ENCODE measurements at regions not wholly inside any gene's neighbourhood (a gene's known extent, or its start where the extent isn't known, plus 50 kb on each side); places are given as distances from the start of the nearest gene placed in this dataset.

DNA sequence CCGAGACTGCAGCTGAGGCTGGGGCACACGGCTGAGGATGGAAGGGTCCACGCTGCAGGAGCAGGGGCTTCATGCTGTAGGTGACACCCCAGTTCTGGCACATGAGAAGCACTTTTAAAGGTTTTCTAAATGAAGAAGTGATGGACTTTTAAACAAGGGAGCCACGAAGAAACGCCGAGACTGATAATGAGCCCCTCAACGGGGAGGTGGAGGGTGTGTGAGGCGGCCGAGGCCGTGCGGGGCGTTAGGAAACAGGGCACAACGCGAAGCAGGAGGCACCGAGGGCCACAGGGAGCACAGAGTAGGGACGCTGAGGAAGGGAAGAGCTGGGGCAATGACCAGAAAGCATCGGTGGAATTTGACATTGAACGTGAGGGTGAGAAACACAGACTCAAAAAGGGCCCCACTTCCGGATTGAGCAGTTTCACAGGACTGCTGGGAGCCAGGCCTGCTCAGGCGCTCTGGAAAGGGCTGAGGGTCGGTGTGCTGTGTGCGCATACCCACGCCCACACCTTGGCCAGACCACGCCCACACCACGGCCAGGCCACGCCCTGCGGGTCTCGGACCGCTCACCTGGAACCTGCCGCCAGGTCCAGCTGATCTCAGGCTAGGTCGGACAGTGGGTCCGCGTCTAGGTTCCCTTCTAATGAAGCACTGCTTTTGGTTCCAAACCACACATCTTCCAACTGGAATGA lies 115.7 kb downstream of the GYPC start:
- H3K27me3 Mint-ChIP-seq = no peaks in the 10 kb centered on the region
- H3K4me3 ChIP-seq (ENCODE audit: low read length) = no peak overlapping the region
- H3K4me3 Mint-ChIP-seq = no peak overlapping the region
- H3K9me3 ChIP-seq (ENCODE audit: control insufficient read depth in 1 of 2, insufficient read depth in 1 of 2, low read length in 2 of 2) = no peaks in the 10 kb centered on the region
- no peak overlapping the region for H3K27ac Mint-ChIP-seq
- H3K27me3 ChIP-seq (ENCODE audit: control insufficient read depth in 1 of 2, insufficient read depth in 2 of 2, low read length in 2 of 2) = no peaks in the 10 kb centered on the region
- POLR2A ChIA-PET = no interaction called here
- no peaks in the 10 kb centered on the region for H3K36me3 Mint-ChIP-seq (ENCODE audit: low read depth)
- CTCF ChIA-PET = interaction anchor here (1.0 kb wide), 1 partner anchor 244 kb away, joined by 3 read pairs; no protein-coding TSS in a partner anchor
- DNase-seq (no peak), ATAC-seq (ENCODE audit: poor library complexity) (no peak)
- no peak overlapping the region for H3K27ac ChIP-seq (ENCODE audit: low read depth in 1 of 2, low read length in 2 of 2)
- TF ChIP-seq, protein P1, sequence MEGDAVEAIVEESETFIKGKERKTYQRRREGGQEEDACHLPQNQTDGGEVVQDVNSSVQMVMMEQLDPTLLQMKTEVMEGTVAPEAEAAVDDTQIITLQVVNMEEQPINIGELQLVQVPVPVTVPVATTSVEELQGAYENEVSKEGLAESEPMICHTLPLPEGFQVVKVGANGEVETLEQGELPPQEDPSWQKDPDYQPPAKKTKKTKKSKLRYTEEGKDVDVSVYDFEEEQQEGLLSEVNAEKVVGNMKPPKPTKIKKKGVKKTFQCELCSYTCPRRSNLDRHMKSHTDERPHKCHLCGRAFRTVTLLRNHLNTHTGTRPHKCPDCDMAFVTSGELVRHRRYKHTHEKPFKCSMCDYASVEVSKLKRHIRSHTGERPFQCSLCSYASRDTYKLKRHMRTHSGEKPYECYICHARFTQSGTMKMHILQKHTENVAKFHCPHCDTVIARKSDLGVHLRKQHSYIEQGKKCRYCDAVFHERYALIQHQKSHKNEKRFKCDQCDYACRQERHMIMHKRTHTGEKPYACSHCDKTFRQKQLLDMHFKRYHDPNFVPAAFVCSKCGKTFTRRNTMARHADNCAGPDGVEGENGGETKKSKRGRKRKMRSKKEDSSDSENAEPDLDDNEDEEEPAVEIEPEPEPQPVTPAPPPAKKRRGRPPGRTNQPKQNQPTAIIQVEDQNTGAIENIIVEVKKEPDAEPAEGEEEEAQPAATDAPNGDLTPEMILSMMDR (IDR thresholded peaks at IDR 0.05) = no peak
- peaks cover 32% of the 10 kb centered on the region for H3K4me1 Mint-ChIP-seq (ENCODE audit: low read depth)
- H3K9me3 Mint-ChIP-seq = no peaks in the 10 kb centered on the region
- no peaks in the 10 kb centered on the region for H3K36me3 ChIP-seq (ENCODE audit: insufficient read depth, low read length)
- intact Hi-C loops (cut with DNase I, micrococcal nuclease) = no loop called here
- H3K4me1 ChIP-seq (ENCODE audit: insufficient read depth, low read length) = peaks cover 15% of the 10 kb centered on the region

DNA sequence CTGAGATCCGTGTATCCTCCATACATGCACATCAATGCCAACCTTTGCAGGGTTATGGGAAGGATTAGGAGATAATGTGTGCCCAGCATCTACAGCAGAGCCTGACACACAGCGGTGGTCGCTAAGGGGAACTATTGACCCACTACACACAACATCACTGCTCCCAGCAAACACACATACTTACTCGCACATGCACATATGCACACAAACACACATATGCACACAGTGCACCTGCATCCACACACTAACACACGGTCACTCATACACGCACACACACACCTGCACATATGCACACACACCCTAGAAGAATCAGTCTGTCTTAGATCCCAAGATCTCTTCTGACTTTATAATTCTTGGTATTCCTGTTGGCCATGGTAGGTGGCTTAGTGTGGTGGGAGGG lies 118.3 kb downstream of the GYPC start:
- Histone ChIP-seq H3K27ac (ENCODE audit: low read depth in 1 of 2, low read length in 2 of 2) (no peak overlapping the region), H3K4me1 (ENCODE audit: insufficient read depth, low read length) (peaks cover 21% of the 10 kb centered on the region), H3K4me3 (ENCODE audit: low read length) (no peak overlapping the region), H3K27me3 (ENCODE audit: control insufficient read depth in 1 of 2, insufficient read depth in 2 of 2, low read length in 2 of 2) (no peaks in the 10 kb centered on the region), H3K9me3 (ENCODE audit: control insufficient read depth in 1 of 2, insufficient read depth in 1 of 2, low read length in 2 of 2) (no peaks in the 10 kb centered on the region), H3K36me3 (ENCODE audit: insufficient read depth, low read length) (no peaks in the 10 kb centered on the region)
- intact Hi-C loops (cut with DNase I, micrococcal nuclease) = no loop called here
- ATAC-seq (ENCODE audit: poor library complexity) (no peak), DNase-seq (no peak)
- peak overlapping the region; percentile 8 for H3K4me3 Mint-ChIP-seq
- POLR2A ChIA-PET = no interaction called here
- TF ChIP-seq, protein P1 (IDR thresholded peaks at IDR 0.05) = no peak
- H3K9me3 Mint-ChIP-seq = no peaks in the 10 kb centered on the region
- H3K27ac Mint-ChIP-seq = no peak overlapping the region
- no peaks in the 10 kb centered on the region for H3K27me3 Mint-ChIP-seq
- no peaks in the 10 kb centered on the region for H3K36me3 Mint-ChIP-seq (ENCODE audit: low read depth)
- CTCF ChIA-PET = interaction anchor here (5.9 kb wide), 1 partner anchor 246 kb away, joined by 52 read pairs; no protein-coding TSS in a partner anchor
- H3K4me1 Mint-ChIP-seq (ENCODE audit: low read depth) = peaks cover 30% of the 10 kb centered on the region

DNA sequence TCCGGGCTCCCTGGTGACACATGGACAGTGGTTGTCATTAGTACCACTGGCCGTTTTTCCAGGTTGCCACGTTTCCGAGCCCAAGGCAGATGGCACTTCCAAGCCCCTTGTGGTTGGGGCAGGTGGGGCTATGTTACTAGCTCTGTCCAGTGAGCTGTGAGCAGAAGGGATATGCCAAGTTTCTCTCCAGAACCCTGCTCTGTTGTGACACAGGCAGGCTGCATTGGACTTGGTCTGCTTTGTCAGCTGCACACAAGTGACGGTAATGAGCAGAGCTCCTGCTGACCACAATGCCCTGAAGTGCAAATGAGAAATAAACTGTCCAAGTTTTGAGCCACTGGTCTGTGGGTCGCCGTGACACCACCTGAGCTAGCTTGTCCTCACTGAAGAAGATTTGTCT lies 118.8 kb downstream of the GYPC start:
- Histone ChIP-seq H3K36me3 (ENCODE audit: insufficient read depth, low read length) (no peaks in the 10 kb centered on the region), H3K27ac (ENCODE audit: low read depth in 1 of 2, low read length in 2 of 2) (no peak overlapping the region), H3K4me3 (ENCODE audit: low read length) (no peak overlapping the region), H3K4me1 (ENCODE audit: insufficient read depth, low read length) (peaks cover 16% of the 10 kb centered on the region), H3K9me3 (ENCODE audit: control insufficient read depth in 1 of 2, insufficient read depth in 1 of 2, low read length in 2 of 2) (no peaks in the 10 kb centered on the region), H3K27me3 (ENCODE audit: control insufficient read depth in 1 of 2, insufficient read depth in 2 of 2, low read length in 2 of 2) (no peaks in the 10 kb centered on the region)
- H3K27me3 Mint-ChIP-seq = no peaks in the 10 kb centered on the region
- CTCF ChIA-PET = interaction anchor here (5.9 kb wide), 1 partner anchor 247 kb away, joined by 52 read pairs; no protein-coding TSS in a partner anchor
- DNase-seq = peak in 1 of 14 experiments; percentile 21
- H3K36me3 Mint-ChIP-seq (ENCODE audit: low read depth) = no peaks in the 10 kb centered on the region
- TF ChIP-seq, protein P1 (IDR thresholded peaks at IDR 0.05) = no peak
- peaks cover 26% of the 10 kb centered on the region for H3K4me1 Mint-ChIP-seq (ENCODE audit: low read depth)
- POLR2A ChIA-PET = interaction anchor here (1.0 kb wide), 1 partner anchor 247 kb away, joined by 3 read pairs; no protein-coding TSS in a partner anchor
- no peak for ATAC-seq (ENCODE audit: poor library complexity)
- H3K4me3 Mint-ChIP-seq = no peak overlapping the region
- no peaks in the 10 kb centered on the region for H3K9me3 Mint-ChIP-seq
- intact Hi-C loops (cut with DNase I, micrococcal nuclease) = loop anchor here (5.0 kb wide), 3 partner anchors 117 to 417 kb away; partner anchors contain the start of gene GYPC (in 1 of the 2)
- H3K27ac Mint-ChIP-seq = peak overlapping the region; percentile 62
